ENCODE measurements at regions not wholly inside any gene's neighbourhood (a gene's known extent, or its start where the extent isn't known, plus 50 kb on each side); places are given as distances from the start of the nearest gene placed in this dataset.

DNA sequence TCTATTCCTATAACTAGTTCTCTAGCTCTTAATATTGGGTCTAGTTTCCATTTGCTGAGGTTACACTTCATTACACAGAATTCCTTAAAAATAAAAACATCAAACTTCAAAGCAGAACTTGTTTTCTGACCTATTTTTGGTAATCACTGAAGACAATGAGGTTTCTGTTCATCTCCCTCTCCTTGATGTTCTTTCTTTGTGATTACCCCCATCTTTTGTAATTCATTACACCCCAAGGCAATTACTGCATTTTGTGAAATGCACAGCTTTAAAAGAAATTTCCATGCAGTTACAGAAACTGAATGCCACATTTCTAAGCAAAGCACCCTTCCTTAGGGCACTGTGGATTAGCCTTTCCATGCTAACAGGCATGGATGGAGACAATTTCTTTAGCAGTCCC lies 363.2 kb upstream of the RND3 start:
- TF ChIP-seq ZNF565 (CRISPR knock-in tag; conservative IDR thresholded peaks at IDR 0.05; ENCODE audit: low read depth): no peak
- TF ChIP-seq, protein P1, sequence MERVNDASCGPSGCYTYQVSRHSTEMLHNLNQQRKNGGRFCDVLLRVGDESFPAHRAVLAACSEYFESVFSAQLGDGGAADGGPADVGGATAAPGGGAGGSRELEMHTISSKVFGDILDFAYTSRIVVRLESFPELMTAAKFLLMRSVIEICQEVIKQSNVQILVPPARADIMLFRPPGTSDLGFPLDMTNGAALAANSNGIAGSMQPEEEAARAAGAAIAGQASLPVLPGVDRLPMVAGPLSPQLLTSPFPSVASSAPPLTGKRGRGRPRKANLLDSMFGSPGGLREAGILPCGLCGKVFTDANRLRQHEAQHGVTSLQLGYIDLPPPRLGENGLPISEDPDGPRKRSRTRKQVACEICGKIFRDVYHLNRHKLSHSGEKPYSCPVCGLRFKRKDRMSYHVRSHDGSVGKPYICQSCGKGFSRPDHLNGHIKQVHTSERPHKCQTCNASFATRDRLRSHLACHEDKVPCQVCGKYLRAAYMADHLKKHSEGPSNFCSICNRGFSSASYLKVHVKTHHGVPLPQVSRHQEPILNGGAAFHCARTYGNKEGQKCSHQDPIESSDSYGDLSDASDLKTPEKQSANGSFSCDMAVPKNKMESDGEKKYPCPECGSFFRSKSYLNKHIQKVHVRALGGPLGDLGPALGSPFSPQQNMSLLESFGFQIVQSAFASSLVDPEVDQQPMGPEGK (CRISPR knock-in tag; IDR thresholded peaks at IDR 0.05; ENCODE audit: borderline replicate concordance): no peak
- TF ChIP-seq ZNF8 (CRISPR knock-in tag; IDR thresholded peaks at IDR 0.05): no peak
- TF ChIP-seq ZFP30 (CRISPR knock-in tag; IDR thresholded peaks at IDR 0.05): no peak
- no peak for TF ChIP-seq ARNTL (CRISPR knock-in tag; IDR thresholded peaks at IDR 0.05; ENCODE audit: borderline replicate concordance, low read depth)
- TF ChIP-seq, protein P2, sequence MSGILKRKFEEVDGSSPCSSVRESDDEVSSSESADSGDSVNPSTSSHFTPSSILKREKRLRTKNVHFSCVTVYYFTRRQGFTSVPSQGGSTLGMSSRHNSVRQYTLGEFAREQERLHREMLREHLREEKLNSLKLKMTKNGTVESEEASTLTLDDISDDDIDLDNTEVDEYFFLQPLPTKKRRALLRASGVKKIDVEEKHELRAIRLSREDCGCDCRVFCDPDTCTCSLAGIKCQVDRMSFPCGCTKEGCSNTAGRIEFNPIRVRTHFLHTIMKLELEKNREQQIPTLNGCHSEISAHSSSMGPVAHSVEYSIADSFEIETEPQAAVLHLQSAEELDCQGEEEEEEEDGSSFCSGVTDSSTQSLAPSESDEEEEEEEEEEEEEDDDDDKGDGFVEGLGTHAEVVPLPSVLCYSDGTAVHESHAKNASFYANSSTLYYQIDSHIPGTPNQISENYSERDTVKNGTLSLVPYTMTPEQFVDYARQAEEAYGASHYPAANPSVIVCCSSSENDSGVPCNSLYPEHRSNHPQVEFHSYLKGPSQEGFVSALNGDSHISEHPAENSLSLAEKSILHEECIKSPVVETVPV (CRISPR knock-in tag; IDR thresholded peaks at IDR 0.05): no peak
- TF ChIP-seq, protein P3, sequence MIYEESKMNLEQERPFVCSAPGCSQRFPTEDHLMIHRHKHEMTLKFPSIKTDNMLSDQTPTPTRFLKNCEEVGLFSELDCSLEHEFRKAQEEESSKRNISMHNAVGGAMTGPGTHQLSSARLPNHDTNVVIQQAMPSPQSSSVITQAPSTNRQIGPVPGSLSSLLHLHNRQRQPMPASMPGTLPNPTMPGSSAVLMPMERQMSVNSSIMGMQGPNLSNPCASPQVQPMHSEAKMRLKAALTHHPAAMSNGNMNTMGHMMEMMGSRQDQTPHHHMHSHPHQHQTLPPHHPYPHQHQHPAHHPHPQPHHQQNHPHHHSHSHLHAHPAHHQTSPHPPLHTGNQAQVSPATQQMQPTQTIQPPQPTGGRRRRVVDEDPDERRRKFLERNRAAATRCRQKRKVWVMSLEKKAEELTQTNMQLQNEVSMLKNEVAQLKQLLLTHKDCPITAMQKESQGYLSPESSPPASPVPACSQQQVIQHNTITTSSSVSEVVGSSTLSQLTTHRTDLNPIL (CRISPR knock-in tag; IDR thresholded peaks at IDR 0.05; ENCODE audit: low read depth): no peak
- TF ChIP-seq ESRRG (CRISPR knock-in tag; IDR thresholded peaks at IDR 0.05): no peak
- no peak for TF ChIP-seq CSDC2 (CRISPR knock-in tag; IDR thresholded peaks at IDR 0.05)
- no peak for TF ChIP-seq OSR1 (CRISPR knock-in tag; IDR thresholded peaks at IDR 0.05)
- no peak for TF ChIP-seq RARB (CRISPR knock-in tag; IDR thresholded peaks at IDR 0.05)
- no peak for TF ChIP-seq PPARA (CRISPR knock-in tag; IDR thresholded peaks at IDR 0.05; ENCODE audit: borderline replicate concordance)
- TF ChIP-seq TOX (CRISPR knock-in tag; IDR thresholded peaks at IDR 0.05; ENCODE audit: borderline replicate concordance): no peak
